OCI-LY1 (cell line): ENCODE measurements at regions not wholly inside any gene's neighbourhood (a gene's known extent, or its start where the extent isn't known, plus 50 kb on each side); places are given as distances from the start of the nearest gene placed in this dataset.
"Not testable (repeated sequence)": the region's sequence is repeated elsewhere in the genome, so short reads cannot be mapped to it uniquely, and the experiment has no call there.

Source experiments
- H2AFZ ChIP-seq: fragments of 200-600 bp; sonication (generic), shearing (Covaris generic); 2 replicates; pipeline ENCODE4 v1.6.0; 2014; ENCODE audit warnings: antibody characterized with exemption, mild to moderate bottlenecking, low read length
- H3F3A ChIP-seq: fragments of 200-600 bp; sonication (generic), shearing (Covaris generic); 2 replicates; pipeline ENCODE4 v1.6.0; 2014; ENCODE audit warnings: mild to moderate bottlenecking, antibody characterized with exemption, low read length, moderate library complexity; ENCODE audit not compliant: insufficient read depth
- H3K27ac ChIP-seq: fragments of 200-600 bp; sonication (generic); 2 replicates; pipeline ENCODE4 v1.5.1; 2014; ENCODE audit warnings: low read length, mixed run types, mild to moderate bottlenecking, low read depth; ENCODE audit not compliant: poor library complexity, severe bottlenecking
- H3K27me3 ChIP-seq: fragments of 200-600 bp; sonication (generic); 2 replicates; pipeline ENCODE4 v1.6.0; 2014; ENCODE audit warnings: antibody characterized with exemption, mild to moderate bottlenecking, low read length, moderate library complexity; ENCODE audit not compliant: insufficient read depth
- H3K36me3 ChIP-seq: fragments of 200-600 bp; sonication (generic); 2 replicates; pipeline ENCODE4 v1.6.1; 2014; ENCODE audit warnings: mild to moderate bottlenecking, antibody characterized with exemption, low read length, moderate library complexity, mixed read lengths; ENCODE audit not compliant: insufficient read depth
- H3K4me1 ChIP-seq: fragments of 200-600 bp; sonication (generic); 2 replicates; pipeline ENCODE4 v1.5.1; 2014; ENCODE audit warnings: mild to moderate bottlenecking, low read length, moderate library complexity; ENCODE audit not compliant: insufficient read depth, severe bottlenecking
- H3K4me2 ChIP-seq: fragments of 200-600 bp; sonication (generic), shearing (Covaris generic); 2 replicates; pipeline ENCODE4 v1.6.1; 2014; ENCODE audit warnings: low read length
- H3K4me3 ChIP-seq: fragments of 200-600 bp; sonication (generic); 2 replicates; pipeline ENCODE4 v1.5.1; 2014; ENCODE audit warnings: low read length, low read depth, mild to moderate bottlenecking, mixed read lengths; ENCODE audit not compliant: poor library complexity, severe bottlenecking
- H3K79me2 ChIP-seq: fragments of 200-600 bp; shearing (Covaris generic); 2 replicates; pipeline ENCODE4 v1.6.1; 2016; ENCODE audit warnings: mixed run types, low read length, mixed read lengths; ENCODE audit not compliant: insufficient read depth
- H3K9ac ChIP-seq: fragments of 200-600 bp; sonication (generic), shearing (Covaris generic); 2 replicates; pipeline ENCODE4 v1.6.1; 2014; ENCODE audit warnings: mild to moderate bottlenecking, low read length, mixed read lengths
- H3K9me2 ChIP-seq: fragments of 200-600 bp; sonication (generic), shearing (Covaris generic); 2 replicates; pipeline ENCODE4 v1.6.1; 2014; ENCODE audit warnings: low read depth, mild to moderate bottlenecking, low read length, mixed read lengths
- H3K9me3 ChIP-seq: fragments of 200-600 bp; shearing (Covaris generic); 2 replicates; pipeline ENCODE4 v1.6.1; 2014; ENCODE audit warnings: low read length, mixed read lengths
- H4K20me1 ChIP-seq: fragments of 200-600 bp; sonication (generic), shearing (Covaris generic); 2 replicates; pipeline ENCODE4 v1.6.0; 2016; ENCODE audit warnings: mild to moderate bottlenecking, low read length; ENCODE audit not compliant: insufficient read depth
- CTCF ChIP-seq: fragments of 200-600 bp; sonication (generic), shearing (Covaris generic); IDR thresholded peaks from 2 replicates; pipeline ENCODE4 v1.5.1; 2017; ENCODE audit warnings: mild to moderate bottlenecking, antibody characterized with exemption, low read length, moderate library complexity, mixed read lengths
- EZH2 ChIP-seq: fragments of 200-600 bp; sonication (generic), shearing (Covaris generic); IDR thresholded peaks from 2 replicates; pipeline ENCODE4 v1.8.0; 2017; ENCODE audit warnings: borderline replicate concordance, mixed run types, mild to moderate bottlenecking, antibody characterized with exemption, low read length, moderate library complexity, mixed read lengths

- Histone ChIP-seq H3K27ac (no peak overlapping the region), H3K4me3 (no peak overlapping the region), H4K20me1 (no peaks in the 10 kb centered on the region), H3K79me2 (no peaks in the 10 kb centered on the region), H3K27me3 (no peaks in the 10 kb centered on the region), H3K9me3 (0 out of 2 replicates have a peak, but pooled peaks cover 2% of the 10 kb centered on the region), H3K9me2 (no peaks in the 10 kb centered on the region), H3K36me3 (no peaks in the 10 kb centered on the region), H3F3A (no peaks in the 10 kb centered on the region), H3K9ac (no peak overlapping the region), H3K4me2 (no peak overlapping the region), H2AFZ (no peak overlapping the region), H3K4me1 (no peaks in the 10 kb centered on the region)
- TF ChIP-seq CTCF = no peak
- no peak for TF ChIP-seq EZH2
These were observed 220.2 kb downstream of the ASMT start for GRCh38 chrX:1835056-1835455.

- no peak overlapping the region for H3K4me3 ChIP-seq
- H3K9ac ChIP-seq = no peak overlapping the region
- no peak overlapping the region for H3K4me2 ChIP-seq
- H3K9me3 ChIP-seq = 0 out of 2 replicates have a peak, but pooled peaks cover 2% of the 10 kb centered on the region
- H2AFZ ChIP-seq = no peak overlapping the region
- H3K9me2 ChIP-seq = no peaks in the 10 kb centered on the region
- H3K79me2 ChIP-seq = no peaks in the 10 kb centered on the region
- no peaks in the 10 kb centered on the region for H3F3A ChIP-seq
- H3K27me3 ChIP-seq = no peaks in the 10 kb centered on the region
- H3K4me1 ChIP-seq = no peaks in the 10 kb centered on the region
- no peaks in the 10 kb centered on the region for H4K20me1 ChIP-seq
- TF ChIP-seq EZH2 (no peak), CTCF (no peak)
- H3K36me3 ChIP-seq = no peaks in the 10 kb centered on the region
- H3K27ac ChIP-seq = no peak overlapping the region
These were observed 221.8 kb downstream of the ASMT start for GRCh38 chrX:1836683-1837082.

GRCh38 chrX:1841746-1842145, 226.9 kb downstream of the ASMT start:
- H3K27me3 ChIP-seq = no peaks in the 10 kb centered on the region
- H3K4me3 ChIP-seq = no peak overlapping the region
- H4K20me1 ChIP-seq = no peaks in the 10 kb centered on the region
- TF ChIP-seq EZH2 (no peak), CTCF (no peak)
- H3K9me2 ChIP-seq = no peaks in the 10 kb centered on the region
- H3F3A ChIP-seq = no peaks in the 10 kb centered on the region
- H3K9ac ChIP-seq = no peak overlapping the region
- H3K36me3 ChIP-seq = no peaks in the 10 kb centered on the region
- H3K79me2 ChIP-seq = no peaks in the 10 kb centered on the region
- no peak overlapping the region for H2AFZ ChIP-seq
- H3K4me2 ChIP-seq = no peak overlapping the region
- no peaks in the 10 kb centered on the region for H3K4me1 ChIP-seq
- 0 out of 2 replicates have a peak, but pooled peaks cover 2% of the 10 kb centered on the region for H3K9me3 ChIP-seq
- H3K27ac ChIP-seq = no peak overlapping the region

DNA sequence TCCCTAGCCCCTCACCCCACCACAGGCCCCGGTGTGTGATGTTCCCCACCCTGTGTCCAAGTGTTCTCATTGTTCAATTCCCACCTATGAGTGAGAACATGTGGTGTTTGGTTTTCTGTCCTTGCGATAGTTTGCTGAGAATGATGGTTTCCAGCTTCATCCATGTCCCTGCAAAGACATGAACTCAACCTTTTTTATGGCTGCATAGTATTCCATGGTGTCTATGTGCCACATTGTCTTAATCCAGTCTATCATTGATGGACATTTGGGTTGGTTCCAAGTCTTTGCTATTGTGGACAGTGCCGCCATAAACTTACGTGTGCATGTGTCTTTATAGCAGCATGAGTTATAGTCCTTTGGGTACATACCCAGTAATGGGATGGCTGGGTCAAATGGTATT, 232.1 kb downstream of the ASMT start:
- not testable (repeated sequence) for H3K9me3 ChIP-seq, H3K36me3 ChIP-seq, H3K4me1 ChIP-seq, H3F3A ChIP-seq, H3K27me3 ChIP-seq, H3K4me3 ChIP-seq, H4K20me1 ChIP-seq, H3K4me2 ChIP-seq, H2AFZ ChIP-seq, H3K9ac ChIP-seq, H3K79me2 ChIP-seq, H3K27ac ChIP-seq, H3K9me2 ChIP-seq

DNA sequence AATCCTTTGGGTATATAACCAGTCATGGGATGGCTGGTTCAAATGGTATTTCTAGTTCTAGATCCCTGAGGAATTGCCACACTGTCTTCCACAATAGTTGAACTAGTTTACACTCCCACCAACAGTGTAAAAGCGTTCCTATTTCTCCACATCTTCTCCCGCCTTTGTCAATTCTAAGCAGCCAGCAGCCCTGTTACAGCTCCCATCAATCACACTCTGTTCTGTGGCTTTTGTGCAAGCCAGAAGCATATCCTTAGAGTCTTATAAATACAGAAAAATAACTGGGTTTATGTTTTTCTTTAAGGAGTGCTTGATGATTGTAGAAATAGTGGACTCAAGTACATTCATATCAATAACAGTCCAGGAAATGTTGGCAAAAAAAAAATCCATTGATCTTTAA, 232.9 kb downstream of the ASMT start:
- not testable (repeated sequence) for H3K9me2 ChIP-seq, H3K27me3 ChIP-seq, H3K9ac ChIP-seq, H3F3A ChIP-seq, H4K20me1 ChIP-seq, H3K79me2 ChIP-seq, H2AFZ ChIP-seq, H3K9me3 ChIP-seq, H3K36me3 ChIP-seq, H3K4me2 ChIP-seq, H3K4me1 ChIP-seq, H3K4me3 ChIP-seq, H3K27ac ChIP-seq
